Ovary (tissue), 7 donors: ENCODE measurements at regions not wholly inside any gene's neighbourhood (a gene's known extent, or its start where the extent isn't known, plus 50 kb on each side); places are given as distances from the start of the nearest gene placed in this dataset.

Experiments
- DNase-seq, 5 donors: peaks; one replicate each; pipeline ENCODE4 v3.0.0-alpha.2; 2019 to 2020
- H3K27ac ChIP-seq, 2 donors: fragments of 200-600 bp; one replicate each; pipeline versions ENCODE4 v1.5.1 to v1.8.0; 2019 to 2022
- H3K27me3 ChIP-seq: fragments of 200-600 bp; one replicate; pipeline ENCODE4 v1.8.0; 2022
- H3K36me3 ChIP-seq: fragments of 200-600 bp; sonication (generic); one replicate; pipeline ENCODE4 v1.5.1; 2019
- H3K4me1 ChIP-seq: one replicate; pipeline ENCODE4 v1.8.1; 2013; ENCODE audit warnings: mild to moderate bottlenecking, moderate library complexity; ENCODE audit not compliant: insufficient read depth
- H3K4me3 ChIP-seq: fragments of 200-600 bp; sonication (generic); one replicate; pipeline ENCODE4 v1.5.1; 2017
- H3K9me3 ChIP-seq, 2 donors: fragments of 200-600 bp in 1 of 2; sonication (generic) in 1 of 2; one replicate each; pipeline versions ENCODE4 v1.5.1 to v1.8.1; 2013 to 2019; ENCODE audit warnings: mild to moderate bottlenecking in 1 of 2, moderate library complexity in 1 of 2
- CTCF ChIP-seq, 3 donors: fragments of 450-650 bp in 2 of 3; fragments of 200-600 bp in 1 of 3; IDR thresholded peaks; one replicate each; pipeline versions ENCODE4 v1.5.1 to v1.8.0; 2016 to 2022; ENCODE audit warnings: antibody characterized with exemption in 3 of 3, mild to moderate bottlenecking in 1 of 3
- EP300 ChIP-seq: sonication (generic); formaldehyde crosslinking; IDR thresholded peaks from one replicate; pipeline ENCODE4 v1.6.1; 2017; ENCODE audit warnings: antibody characterized with exemption
- POLR2A ChIP-seq: fragments of 450-650 bp; IDR thresholded peaks from one replicate; pipeline ENCODE4 v1.6.1; 2017; ENCODE audit warnings: antibody characterized with exemption, mild to moderate bottlenecking, moderate library complexity
- WGBS, 3 donors: extraction: QIAGEN DNeasy Blood & Tissue Kit in 1 of 3; methylation state at CpG; one replicate each; pipeline versions ENCODE4 v1.1.5 to v1.1.7; 2013 to 2017; 5-methylcytosine and 5-hydroxymethylcytosine counted together
- intact Hi-C, 4 donors: fragments of 100-400 bp; cut with DNase I; formaldehyde crosslinking; loops; one replicate each; pipeline versions ENCODE4 v1.11.0 to v1.15.1; 2022 to 2023
- donor health status: DM: no; HTN: no; CAD: no; lungs with moderate emphysema.
- donor health status: DM: no; HTN: no; CAD: no.
- donor health status: Bipolar disorder and iron deficiency.
- donor health status: DM: no; HTN: no; CAD: no.
- donor health status: DM: yes; HTN: yes; CAD: no.

- Histone ChIP-seq H3K27me3 (no peaks in the 10 kb centered on the region), H3K27ac (no peak overlapping the region), H3K4me3 (no peak overlapping the region), H3K9me3 (no peaks in the 10 kb centered on the region), H3K36me3 (no peaks in the 10 kb centered on the region), H3K4me1 (no peaks in the 10 kb centered on the region)
- WGBS, 3 donors, result 46 to 68% (median 55%) methylated on average over 3 of the region's 3 CpGs
- DNase-seq, result no peak
- TF ChIP-seq EP300 (no peak), CTCF (IDR thresholded peaks at IDR 0.05) (no peak), POLR2A (no peak)
- intact Hi-C loops, result no loop called here
Measured at GRCh38 chr16:63682844-63683243, 1439.0 kb downstream of the CDH11 start.

GRCh38 chr16:63672493-63672892, 1449.4 kb downstream of the CDH11 start:
- Histone ChIP-seq H3K27me3 (no peaks in the 10 kb centered on the region), H3K27ac (no peak overlapping the region), H3K4me3 (no peak overlapping the region), H3K9me3 (no peaks in the 10 kb centered on the region), H3K36me3 (no peaks in the 10 kb centered on the region), H3K4me1 (no peaks in the 10 kb centered on the region)
- intact Hi-C loops, result no loop called here
- 11 to 36% (median 21%) methylated on average over 2 of the region's 2 CpGs for WGBS, 3 donors
- no peak for DNase-seq
- TF ChIP-seq POLR2A (no peak), CTCF (IDR thresholded peaks at IDR 0.05) (no peak), EP300 (no peak)

- no peak overlapping the region for H3K27ac ChIP-seq
- 91 to 93% (median 92%) methylated on average over 1 of the region's 1 CpG for whole genome bisulfite sequencing, 3 donors
- intact Hi-C loops, result no loop called here
- H3K9me3 ChIP-seq, result no peaks in the 10 kb centered on the region
- TF ChIP-seq CTCF (IDR thresholded peaks at IDR 0.05) (no peak), POLR2A (no peak), EP300 (no peak)
- no peak overlapping the region for H3K4me3 ChIP-seq
- no peaks in the 10 kb centered on the region for H3K4me1 ChIP-seq
- no peak for DNase-seq
- H3K36me3 ChIP-seq, result no peaks in the 10 kb centered on the region
- H3K27me3 ChIP-seq, result no peaks in the 10 kb centered on the region
Measured at GRCh38 chr16:63663155-63663554, 1458.7 kb downstream of the CDH11 start.

GRCh38 chr16:63655846-63656245, 1466.0 kb downstream of the CDH11 start:
- H3K9me3 ChIP-seq, result no peaks in the 10 kb centered on the region
- TF ChIP-seq POLR2A (no peak), EP300 (no peak), CTCF (IDR thresholded peaks at IDR 0.05) (no peak)
- no peaks in the 10 kb centered on the region for H3K36me3 ChIP-seq
- no peak overlapping the region for H3K27ac ChIP-seq
- H3K4me1 ChIP-seq, result no peaks in the 10 kb centered on the region
- no peaks in the 10 kb centered on the region for H3K27me3 ChIP-seq
- intact Hi-C loops, result no loop called here
- DNase-seq, result no peak
- H3K4me3 ChIP-seq, result no peak overlapping the region
- 79 to 87% (median 80%) methylated on average over 4 of the region's 4 CpGs for WGBS, 3 donors
